ENCODE measurements at regions not wholly inside any gene's neighbourhood (a gene's known extent, or its start where the extent isn't known, plus 50 kb on each side); places are given as distances from the start of the nearest gene placed in this dataset.
A peak's percentile ranks its signal among the peaks of the same experiment; 100 is the strongest.
"Not testable (repeated sequence)": the region's sequence is repeated elsewhere in the genome, so short reads cannot be mapped to it uniquely, and the experiment has no call there.

GRCh38 chr7:83306502-83306901 is 143.8 kb upstream of the PCLO start:
- no peak for DNase-seq (ENCODE audit: low spot score)

- no peak for DNase-seq (ENCODE audit: low spot score)
These were observed 142.3 kb upstream of the PCLO start for GRCh38 chr7:83305027-83305426.

- DNase-seq (ENCODE audit: low spot score) = no peak
These were observed 138.7 kb upstream of the PCLO start for GRCh38 chr7:83301416-83301815.

GRCh38 chr7:83290211-83290610 is 127.5 kb upstream of the PCLO start:
- no peak for DNase-seq (ENCODE audit: low spot score)

- DNase-seq (ENCODE audit: low spot score) = no peak
These were observed 126.8 kb upstream of the PCLO start for GRCh38 chr7:83289419-83289993.

GRCh38 chr7:83280671-83281070 is 118.0 kb upstream of the PCLO start:
- no peak for DNase-seq (ENCODE audit: low spot score)

- DNase-seq (ENCODE audit: low spot score) = no peak
These were observed 113.6 kb upstream of the PCLO start for GRCh38 chr7:83276250-83276649.

- no peak for DNase-seq (ENCODE audit: low spot score)
These were observed 111.0 kb upstream of the PCLO start for GRCh38 chr7:83273699-83274098.

- DNase-seq (ENCODE audit: low spot score) = peak; percentile 74
These were observed 108.8 kb upstream of the PCLO start for GRCh38 chr7:83271212-83272099.

- no peak for DNase-seq (ENCODE audit: low spot score)
These were observed 107.7 kb upstream of the PCLO start for GRCh38 chr7:83270407-83270806.

- DNase-seq (ENCODE audit: low spot score) = peak; percentile 74
These were observed 104.5 kb upstream of the PCLO start for GRCh38 chr7:83267141-83267631.

- DNase-seq (ENCODE audit: low spot score) = not testable (repeated sequence)
These were observed 100.9 kb upstream of the PCLO start for GRCh38 chr7:83263442-83264034.

GRCh38 chr7:83259064-83259463 is 96.4 kb upstream of the PCLO start:
- DNase-seq (ENCODE audit: low spot score) = no peak

- peak; percentile 44 for DNase-seq (ENCODE audit: low spot score)
These were observed 85.3 kb upstream of the PCLO start for GRCh38 chr7:83248000-83248399.

- not testable (repeated sequence) for DNase-seq (ENCODE audit: low spot score)
These were observed 56.5 kb upstream of the PCLO start for GRCh38 chr7:83219231-83219630.

- no peak for DNase-seq (ENCODE audit: low spot score)
These were observed 50.2 kb upstream of the PCLO start for GRCh38 chr7:83212883-83213282.

Data from H4 (cell line).